ENCODE measurements at regions not wholly inside any gene's neighbourhood (a gene's known extent, or its start where the extent isn't known, plus 50 kb on each side); places are given as distances from the start of the nearest gene placed in this dataset.

DNA sequence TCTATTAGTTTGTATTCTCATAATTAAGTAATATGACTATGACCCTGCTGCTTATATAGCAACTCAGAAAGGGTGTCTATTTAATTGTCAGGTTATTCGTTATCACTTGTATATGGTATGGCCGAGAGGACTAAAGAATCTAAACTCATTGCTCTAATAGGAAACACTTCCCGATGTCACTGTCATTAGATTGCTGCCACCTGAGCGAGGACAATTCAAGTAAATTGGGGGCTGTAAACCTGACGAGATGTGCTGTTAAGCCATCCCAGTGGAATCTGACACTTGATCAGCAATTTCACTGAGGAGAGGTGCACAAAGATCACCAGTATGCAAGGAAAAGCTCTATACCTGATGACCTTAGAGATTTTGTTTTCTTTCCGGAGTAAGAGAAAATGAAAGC, 1319.3 kb downstream of the MAT2B start:
- Histone ChIP-seq H3K27me3 (ENCODE audit: control insufficient read depth in 1 of 2, insufficient read depth in 1 of 2, low read length in 2 of 2) (no peaks in the 10 kb centered on the region), H3K36me3 (ENCODE audit: control insufficient read depth in 1 of 2, insufficient read depth in 2 of 2, low read depth in 1 of 2, low read length in 2 of 2) (no peaks in the 10 kb centered on the region), H3K4me3 (ENCODE audit: insufficient read depth in 1 of 2, low read depth in 1 of 2, low read length in 2 of 2) (no peak overlapping the region), H3K9me3 (ENCODE audit: control insufficient read depth, low read length) (no peaks in the 10 kb centered on the region), H2BK120ac (ENCODE audit: low read depth, low read length) (no peak overlapping the region), H2AK5ac (ENCODE audit: low read length, severe bottlenecking) (no peak overlapping the region), H3K4me1 (ENCODE audit: control insufficient read depth, insufficient read depth, low read depth, low read length) (no peaks in the 10 kb centered on the region), H2AFZ (ENCODE audit: low read depth, low read length) (no peak overlapping the region), H3K4me2 (ENCODE audit: low read length, poor library complexity, severe bottlenecking) (no peak overlapping the region), H2BK5ac (ENCODE audit: low read depth, low read length, poor library complexity, severe bottlenecking) (no peak overlapping the region), H4K8ac (ENCODE audit: low read length) (no peak overlapping the region), H2BK12ac (ENCODE audit: low read length in 2 of 2) (no peak overlapping the region), H3K18ac (ENCODE audit: low read depth in 1 of 2, low read length in 2 of 2) (no peak overlapping the region), H3K14ac (ENCODE audit: low read length in 2 of 2) (no peak overlapping the region), H3K27ac (ENCODE audit: low read length, poor library complexity, severe bottlenecking) (no peak overlapping the region), H3K9ac (ENCODE audit: low read length) (no peak overlapping the region), H4K91ac (ENCODE audit: low read length) (no peak overlapping the region), H3K23ac (ENCODE audit: low read length in 2 of 2) (no peak overlapping the region), H3K4ac (ENCODE audit: low read depth in 1 of 2, low read length in 2 of 2) (no peak overlapping the region), H2BK15ac (ENCODE audit: low read depth, poor library complexity, severe bottlenecking) (no peak overlapping the region), H3K79me1 (replicated peaks; ENCODE audit: low read length, poor library complexity, severe bottlenecking) (no peaks in the 10 kb centered on the region)
- DNase-seq, result no peak
- 39% methylated on average over 5 of the region's 6 CpGs for WGBS

- 96% methylated on average over 3 of the region's 6 CpGs for WGBS
These were observed 1327.1 kb downstream of the MAT2B start for GRCh38 chr5:164832516-164832915.

DNA sequence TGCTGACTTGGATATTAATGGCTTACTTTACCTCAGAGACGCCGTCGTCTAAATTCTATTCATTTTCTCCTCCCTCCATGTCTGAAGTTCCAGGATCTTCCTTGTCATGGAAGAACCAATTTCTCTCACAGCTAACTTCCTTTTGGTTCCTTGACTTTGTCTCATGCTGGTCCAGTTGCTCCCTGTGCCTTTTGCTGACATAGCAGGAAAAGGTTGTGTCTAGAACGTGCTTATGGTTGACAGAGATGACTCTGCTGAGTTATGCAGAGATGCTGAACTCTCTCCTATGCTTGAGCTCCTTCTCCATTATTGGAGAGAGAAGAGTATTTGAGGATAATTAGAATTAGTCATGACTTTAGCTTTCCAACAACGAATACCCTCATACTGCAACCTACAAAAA, 1338.9 kb downstream of the MAT2B start:
- no peak overlapping the region for H3K4me3 ChIP-seq (ENCODE audit: insufficient read depth in 1 of 2, low read depth in 1 of 2, low read length in 2 of 2)
- H3K36me3 ChIP-seq (ENCODE audit: control insufficient read depth in 1 of 2, insufficient read depth in 2 of 2, low read depth in 1 of 2, low read length in 2 of 2), result no peaks in the 10 kb centered on the region
- H3K18ac ChIP-seq (ENCODE audit: low read depth in 1 of 2, low read length in 2 of 2), result no peak overlapping the region
- no peak overlapping the region for H3K14ac ChIP-seq (ENCODE audit: low read length in 2 of 2)
- H3K79me1 ChIP-seq (replicated peaks; ENCODE audit: low read length, poor library complexity, severe bottlenecking), result no peaks in the 10 kb centered on the region
- H2BK12ac ChIP-seq (ENCODE audit: low read length in 2 of 2), result no peak overlapping the region
- 95% methylated on average over 4 of the region's 5 CpGs for WGBS
- no peak overlapping the region for H3K4ac ChIP-seq (ENCODE audit: low read depth in 1 of 2, low read length in 2 of 2)
- no peaks in the 10 kb centered on the region for H3K4me1 ChIP-seq (ENCODE audit: control insufficient read depth, insufficient read depth, low read depth, low read length)
- no peak overlapping the region for H3K9ac ChIP-seq (ENCODE audit: low read length)
- H3K9me3 ChIP-seq (ENCODE audit: control insufficient read depth, low read length), result peaks cover 9% of the 10 kb centered on the region
- H4K8ac ChIP-seq (ENCODE audit: low read length), result no peak overlapping the region
- H3K4me2 ChIP-seq (ENCODE audit: low read length, poor library complexity, severe bottlenecking), result no peak overlapping the region
- no peak overlapping the region for H2BK5ac ChIP-seq (ENCODE audit: low read depth, low read length, poor library complexity, severe bottlenecking)
- no peak overlapping the region for H2BK15ac ChIP-seq (ENCODE audit: low read depth, poor library complexity, severe bottlenecking)
- H3K27ac ChIP-seq (ENCODE audit: low read length, poor library complexity, severe bottlenecking), result no peak overlapping the region
- H2AFZ ChIP-seq (ENCODE audit: low read depth, low read length), result no peak overlapping the region
- DNase-seq, result no peak
- no peak overlapping the region for H2BK120ac ChIP-seq (ENCODE audit: low read depth, low read length)
- H2AK5ac ChIP-seq (ENCODE audit: low read length, severe bottlenecking), result no peak overlapping the region
- no peak overlapping the region for H3K23ac ChIP-seq (ENCODE audit: low read length in 2 of 2)
- no peaks in the 10 kb centered on the region for H3K27me3 ChIP-seq (ENCODE audit: control insufficient read depth in 1 of 2, insufficient read depth in 1 of 2, low read length in 2 of 2)
- H4K91ac ChIP-seq (ENCODE audit: low read length), result no peak overlapping the region

More at GRCh38 chr5:164832516-164832915, 1327.1 kb downstream of the MAT2B start:
- Histone ChIP-seq H2BK120ac (ENCODE audit: low read depth, low read length) (no peak overlapping the region), H3K18ac (ENCODE audit: low read depth in 1 of 2, low read length in 2 of 2) (no peak overlapping the region), H3K27ac (ENCODE audit: low read length, poor library complexity, severe bottlenecking) (no peak overlapping the region), H3K9ac (ENCODE audit: low read length) (no peak overlapping the region), H3K4me1 (ENCODE audit: control insufficient read depth, insufficient read depth, low read depth, low read length) (no peaks in the 10 kb centered on the region), H3K36me3 (ENCODE audit: control insufficient read depth in 1 of 2, insufficient read depth in 2 of 2, low read depth in 1 of 2, low read length in 2 of 2) (no peaks in the 10 kb centered on the region), H4K91ac (ENCODE audit: low read length) (peak overlapping the region; percentile 61), H3K79me1 (replicated peaks; ENCODE audit: low read length, poor library complexity, severe bottlenecking) (no peaks in the 10 kb centered on the region), H4K8ac (ENCODE audit: low read length) (no peak overlapping the region), H2AK5ac (ENCODE audit: low read length, severe bottlenecking) (no peak overlapping the region), H3K27me3 (ENCODE audit: control insufficient read depth in 1 of 2, insufficient read depth in 1 of 2, low read length in 2 of 2) (no peaks in the 10 kb centered on the region), H3K4ac (ENCODE audit: low read depth in 1 of 2, low read length in 2 of 2) (no peak overlapping the region), H2BK15ac (ENCODE audit: low read depth, poor library complexity, severe bottlenecking) (no peak overlapping the region), H2AFZ (ENCODE audit: low read depth, low read length) (no peak overlapping the region), H2BK12ac (ENCODE audit: low read length in 2 of 2) (no peak overlapping the region), H3K23ac (ENCODE audit: low read length in 2 of 2) (no peak overlapping the region), H3K4me3 (ENCODE audit: insufficient read depth in 1 of 2, low read depth in 1 of 2, low read length in 2 of 2) (no peak overlapping the region), H3K9me3 (ENCODE audit: control insufficient read depth, low read length) (no peaks in the 10 kb centered on the region), H3K14ac (ENCODE audit: low read length in 2 of 2) (no peak overlapping the region), H2BK5ac (ENCODE audit: low read depth, low read length, poor library complexity, severe bottlenecking) (no peak overlapping the region), H3K4me2 (ENCODE audit: low read length, poor library complexity, severe bottlenecking) (no peak overlapping the region)
- no peak for DNase-seq

GRCh38 chr5:164860896-164861295, 1355.5 kb downstream of the MAT2B start:
- Histone ChIP-seq H4K8ac (ENCODE audit: low read length) (no peak overlapping the region), H3K36me3 (ENCODE audit: control insufficient read depth in 1 of 2, insufficient read depth in 2 of 2, low read depth in 1 of 2, low read length in 2 of 2) (no peaks in the 10 kb centered on the region), H2BK12ac (ENCODE audit: low read length in 2 of 2) (no peak overlapping the region), H3K27me3 (ENCODE audit: control insufficient read depth in 1 of 2, insufficient read depth in 1 of 2, low read length in 2 of 2) (no peaks in the 10 kb centered on the region), H3K23ac (ENCODE audit: low read length in 2 of 2) (no peak overlapping the region), H2AK5ac (ENCODE audit: low read length, severe bottlenecking) (no peak overlapping the region), H4K91ac (ENCODE audit: low read length) (no peak overlapping the region), H3K27ac (ENCODE audit: low read length, poor library complexity, severe bottlenecking) (no peak overlapping the region), H3K4ac (ENCODE audit: low read depth in 1 of 2, low read length in 2 of 2) (no peak overlapping the region), H2BK5ac (ENCODE audit: low read depth, low read length, poor library complexity, severe bottlenecking) (no peak overlapping the region), H3K18ac (ENCODE audit: low read depth in 1 of 2, low read length in 2 of 2) (no peak overlapping the region), H3K79me1 (replicated peaks; ENCODE audit: low read length, poor library complexity, severe bottlenecking) (no peaks in the 10 kb centered on the region), H3K4me3 (ENCODE audit: insufficient read depth in 1 of 2, low read depth in 1 of 2, low read length in 2 of 2) (no peak overlapping the region), H3K9ac (ENCODE audit: low read length) (no peak overlapping the region), H2BK120ac (ENCODE audit: low read depth, low read length) (no peak overlapping the region), H2BK15ac (ENCODE audit: low read depth, poor library complexity, severe bottlenecking) (no peak overlapping the region), H3K14ac (ENCODE audit: low read length in 2 of 2) (no peak overlapping the region), H2AFZ (ENCODE audit: low read depth, low read length) (no peak overlapping the region), H3K9me3 (ENCODE audit: control insufficient read depth, low read length) (no peaks in the 10 kb centered on the region), H3K4me1 (ENCODE audit: control insufficient read depth, insufficient read depth, low read depth, low read length) (no peaks in the 10 kb centered on the region), H3K4me2 (ENCODE audit: low read length, poor library complexity, severe bottlenecking) (no peak overlapping the region)
- WGBS, result 98% methylated on average over 2 of the region's 2 CpGs
- no peak for DNase-seq
